ENCODE measurements at regions not wholly inside any gene's neighbourhood (a gene's known extent, or its start where the extent isn't known, plus 50 kb on each side); places are given as distances from the start of the nearest gene placed in this dataset.
A peak's percentile ranks its signal among the peaks of the same experiment; 100 is the strongest.

DNA sequence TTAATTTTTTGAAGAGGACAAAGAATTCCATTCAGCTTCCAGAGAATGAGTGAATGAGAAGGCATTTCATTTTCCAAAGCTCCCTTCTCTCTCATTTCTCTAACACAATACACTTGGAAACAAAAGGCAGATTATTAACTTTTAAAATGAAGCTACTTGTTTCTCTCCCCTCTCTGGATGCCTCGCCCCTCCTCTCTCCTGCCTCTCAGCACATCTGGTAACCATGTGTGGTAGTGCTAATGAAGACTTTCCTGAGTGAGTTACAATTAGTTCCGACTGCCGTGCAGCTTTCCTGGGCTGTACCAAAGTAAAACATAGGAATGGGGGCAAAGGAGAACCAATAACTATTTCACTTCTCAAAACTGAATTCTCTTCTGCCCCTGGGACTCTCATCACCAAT is 84.7 kb upstream of the SOX5 start:
- H3K4me3 ChIP-seq (ENCODE audit: low read depth, low read length): no peak overlapping the region
- peak; percentile 34 for DNase-seq (ENCODE audit: low read depth)
- TF ChIP-seq, protein P1, sequence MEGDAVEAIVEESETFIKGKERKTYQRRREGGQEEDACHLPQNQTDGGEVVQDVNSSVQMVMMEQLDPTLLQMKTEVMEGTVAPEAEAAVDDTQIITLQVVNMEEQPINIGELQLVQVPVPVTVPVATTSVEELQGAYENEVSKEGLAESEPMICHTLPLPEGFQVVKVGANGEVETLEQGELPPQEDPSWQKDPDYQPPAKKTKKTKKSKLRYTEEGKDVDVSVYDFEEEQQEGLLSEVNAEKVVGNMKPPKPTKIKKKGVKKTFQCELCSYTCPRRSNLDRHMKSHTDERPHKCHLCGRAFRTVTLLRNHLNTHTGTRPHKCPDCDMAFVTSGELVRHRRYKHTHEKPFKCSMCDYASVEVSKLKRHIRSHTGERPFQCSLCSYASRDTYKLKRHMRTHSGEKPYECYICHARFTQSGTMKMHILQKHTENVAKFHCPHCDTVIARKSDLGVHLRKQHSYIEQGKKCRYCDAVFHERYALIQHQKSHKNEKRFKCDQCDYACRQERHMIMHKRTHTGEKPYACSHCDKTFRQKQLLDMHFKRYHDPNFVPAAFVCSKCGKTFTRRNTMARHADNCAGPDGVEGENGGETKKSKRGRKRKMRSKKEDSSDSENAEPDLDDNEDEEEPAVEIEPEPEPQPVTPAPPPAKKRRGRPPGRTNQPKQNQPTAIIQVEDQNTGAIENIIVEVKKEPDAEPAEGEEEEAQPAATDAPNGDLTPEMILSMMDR (conservative IDR thresholded peaks at IDR 0.05; ENCODE audit: low read depth, low read length): no peak

DNA sequence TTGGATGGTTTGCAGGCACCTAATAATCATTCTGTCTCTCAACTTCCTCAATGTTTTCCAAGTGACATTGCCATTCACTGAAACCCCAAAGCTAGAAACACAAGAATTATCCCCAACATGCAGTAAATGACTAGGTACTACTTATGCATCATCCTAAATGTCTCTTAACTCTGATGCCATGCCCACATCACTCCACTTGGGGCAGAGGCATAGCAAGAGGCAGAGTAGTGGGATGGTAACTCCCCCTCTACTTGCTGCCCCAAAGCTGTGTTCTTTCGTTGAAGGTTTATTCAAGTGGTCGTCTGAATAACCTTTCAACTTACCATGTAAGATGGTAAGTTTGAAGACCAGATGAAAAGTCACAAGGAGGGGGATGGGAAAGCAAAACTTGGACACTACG is 77.9 kb upstream of the SOX5 start:
- DNase-seq (ENCODE audit: low read depth): no peak
- H3K4me3 ChIP-seq (ENCODE audit: low read depth, low read length): no peak overlapping the region
- TF ChIP-seq, protein P1 (conservative IDR thresholded peaks at IDR 0.05; ENCODE audit: low read depth, low read length): peak; percentile 4

DNA sequence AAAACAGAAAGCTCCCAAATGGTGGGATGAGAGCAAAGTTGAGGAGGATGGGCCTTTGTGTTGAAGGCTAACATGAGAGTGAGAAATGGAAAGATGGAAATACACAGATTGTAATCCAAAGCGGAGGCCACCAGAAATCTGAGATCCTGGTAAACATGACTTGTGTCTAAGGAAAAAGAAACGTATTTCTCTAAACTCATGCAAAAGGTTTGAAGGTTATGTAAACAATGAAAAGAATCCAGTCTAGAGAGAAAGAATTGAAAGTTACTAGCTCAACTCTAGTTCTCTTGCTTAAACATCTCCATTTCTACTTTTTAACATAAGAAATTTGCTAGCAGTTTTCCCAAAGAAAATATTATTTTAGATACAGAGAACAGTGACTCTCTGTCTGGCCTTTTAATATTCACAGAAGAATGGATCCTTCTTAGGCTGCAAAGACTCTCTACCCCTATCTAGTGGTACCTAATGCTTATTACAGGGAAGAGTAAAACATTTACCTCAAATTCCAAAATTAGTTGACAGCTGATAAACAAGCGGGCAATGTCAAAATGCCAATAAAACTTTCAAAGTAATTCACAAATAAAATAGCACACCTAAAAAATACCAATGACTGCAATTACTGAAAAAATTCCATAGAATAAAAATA is 75.8 kb upstream of the SOX5 start:
- DNase-seq (ENCODE audit: low read depth): peak; percentile 58
- TF ChIP-seq, protein P1 (conservative IDR thresholded peaks at IDR 0.05; ENCODE audit: low read depth, low read length): no peak
- H3K4me3 ChIP-seq (ENCODE audit: low read depth, low read length): no peak overlapping the region

DNA sequence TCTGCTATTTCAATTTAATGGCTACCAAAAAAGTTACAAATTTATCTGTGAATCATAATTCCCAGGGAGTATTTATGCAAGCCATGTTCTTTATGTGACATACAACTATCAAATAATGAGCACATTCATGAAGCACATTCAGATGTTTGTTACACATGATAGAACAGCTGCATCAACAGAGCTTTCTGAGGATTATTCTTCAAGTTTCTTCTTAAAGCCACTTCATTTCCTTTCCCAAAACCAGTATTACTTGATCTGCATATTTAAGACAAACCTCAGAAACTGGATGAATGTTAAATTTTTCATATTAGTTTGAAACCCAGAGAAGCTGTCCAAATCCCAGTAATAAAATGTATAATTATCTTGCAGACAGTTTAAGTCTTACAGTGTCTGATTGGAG is 73.6 kb upstream of the SOX5 start:
- TF ChIP-seq, protein P1 (conservative IDR thresholded peaks at IDR 0.05; ENCODE audit: low read depth, low read length): no peak
- DNase-seq (ENCODE audit: low read depth): no peak
- no peak overlapping the region for H3K4me3 ChIP-seq (ENCODE audit: low read depth, low read length)

DNA sequence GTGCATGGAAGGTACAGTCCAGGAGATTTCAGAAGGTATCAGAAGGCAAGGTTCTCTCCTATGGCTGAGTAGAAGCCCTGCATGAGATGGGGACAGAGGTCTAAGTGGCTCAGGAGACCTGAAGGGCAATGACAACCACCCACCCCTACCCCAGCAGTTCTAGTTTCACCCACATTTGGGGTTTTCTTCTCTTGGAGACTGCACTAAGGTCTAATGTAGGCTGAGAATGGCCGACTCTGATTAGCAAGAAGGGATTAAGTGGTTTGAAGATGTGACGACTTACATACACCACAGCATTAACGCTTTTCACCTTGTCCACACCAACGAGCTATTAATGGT is 71.7 kb upstream of the SOX5 start:
- no peak overlapping the region for H3K4me3 ChIP-seq (ENCODE audit: low read depth, low read length)
- DNase-seq (ENCODE audit: low read depth): no peak
- TF ChIP-seq, protein P1 (conservative IDR thresholded peaks at IDR 0.05; ENCODE audit: low read depth, low read length): no peak

DNA sequence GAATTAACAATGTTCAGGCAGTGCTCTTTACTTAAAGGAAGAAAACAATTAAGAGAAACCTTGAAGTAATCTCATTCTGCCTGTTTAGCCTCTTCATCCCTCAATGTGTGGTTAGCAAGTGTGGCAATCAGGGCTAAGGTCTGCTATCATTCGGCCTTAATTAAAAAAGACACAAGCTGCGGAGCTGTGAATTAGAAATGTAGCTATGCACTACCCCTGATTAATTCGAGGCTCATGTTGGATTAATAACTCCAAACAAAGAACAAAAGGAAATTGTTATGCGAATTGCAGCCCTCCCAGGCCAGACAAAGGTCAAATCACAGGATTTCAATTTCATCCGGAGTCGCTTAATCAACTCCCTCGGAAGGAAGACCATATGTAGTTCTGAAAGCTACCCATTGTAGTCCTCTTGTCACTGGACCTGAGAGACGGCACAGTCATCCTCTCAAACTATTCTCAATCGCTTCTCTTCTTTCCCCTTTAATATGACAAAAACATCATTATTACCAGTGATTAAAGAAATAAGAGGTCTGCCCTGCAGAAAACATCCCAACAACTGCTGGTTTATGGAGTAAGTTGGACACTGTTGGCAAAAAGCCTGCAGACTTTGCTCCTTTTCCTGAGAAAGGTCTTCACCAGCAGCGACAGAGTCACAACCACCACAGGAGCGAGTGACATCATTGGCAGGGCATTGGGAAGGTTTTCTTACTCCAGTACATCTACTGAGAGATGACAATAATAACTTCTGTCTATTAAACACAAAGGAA is 71.1 kb upstream of the SOX5 start:
- no peak overlapping the region for H3K4me3 ChIP-seq (ENCODE audit: low read depth, low read length)
- no peak for DNase-seq (ENCODE audit: low read depth)
- TF ChIP-seq, protein P1 (conservative IDR thresholded peaks at IDR 0.05; ENCODE audit: low read depth, low read length): no peak

DNA sequence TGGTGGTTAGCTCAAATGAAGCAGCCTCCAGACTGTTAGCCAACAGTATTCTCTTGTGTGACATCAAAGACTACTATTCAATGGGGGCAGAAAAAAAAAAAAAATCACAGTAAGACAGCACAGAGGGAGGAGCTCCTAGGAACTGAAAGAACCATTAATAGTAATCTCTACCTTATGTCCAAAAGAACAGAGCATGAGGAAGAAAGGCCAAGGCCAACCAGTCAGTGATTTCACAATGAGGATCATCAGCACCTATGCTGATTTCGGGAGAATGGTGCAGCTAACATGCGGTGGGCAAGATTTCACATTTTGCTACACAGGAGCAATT is 66.3 kb upstream of the SOX5 start:
- DNase-seq (ENCODE audit: low read depth): no peak
- H3K4me3 ChIP-seq (ENCODE audit: low read depth, low read length): no peak overlapping the region
- TF ChIP-seq, protein P1 (conservative IDR thresholded peaks at IDR 0.05; ENCODE audit: low read depth, low read length): no peak

Data from choroid plexus epithelial cell (primary cell).